ENCODE measurements at regions not wholly inside any gene's neighbourhood (a gene's known extent, or its start where the extent isn't known, plus 50 kb on each side); places are given as distances from the start of the nearest gene placed in this dataset.

DNA sequence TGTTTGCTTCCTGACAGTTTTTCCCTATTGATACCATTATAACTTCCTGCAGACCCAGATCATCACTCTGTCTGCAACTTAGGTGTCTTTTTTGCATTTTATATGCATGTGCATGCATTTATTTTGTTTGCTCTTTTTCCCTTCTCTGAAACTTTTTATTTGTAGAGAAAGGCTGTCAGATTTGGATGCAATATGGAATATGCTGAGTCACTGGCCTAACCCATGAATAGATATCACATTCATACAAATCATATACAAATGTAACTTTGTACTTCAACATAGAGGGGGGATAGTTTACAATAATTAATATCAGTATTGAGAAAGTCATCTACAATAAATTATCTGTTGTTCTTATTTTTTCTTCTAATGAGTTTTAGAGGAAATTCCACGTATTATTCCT, 1465.0 kb downstream of the EFNB2 start:
- in situ Hi-C loops (cut with MboI; ENCODE audit: low sequenced_read_pairs): no loop called here

DNA sequence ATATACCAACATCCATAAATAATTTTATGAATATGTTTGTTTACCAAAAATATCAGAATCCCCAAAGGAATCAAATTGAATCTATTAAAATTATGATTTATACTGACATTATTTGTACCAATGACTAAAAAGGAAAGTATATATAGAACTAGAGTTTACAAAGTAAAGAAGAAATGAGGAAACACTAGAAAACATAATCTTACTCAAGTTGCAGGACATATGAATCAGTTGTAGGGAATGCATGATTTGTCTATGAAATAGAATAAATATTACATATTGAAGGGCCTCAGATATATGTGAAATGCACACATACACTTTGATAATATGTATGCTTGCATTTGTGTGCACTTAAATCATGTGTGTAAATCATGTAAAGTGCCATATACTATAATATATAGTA, 1466.4 kb downstream of the EFNB2 start:
- in situ Hi-C loops (cut with MboI; ENCODE audit: low sequenced_read_pairs): no loop called here

DNA sequence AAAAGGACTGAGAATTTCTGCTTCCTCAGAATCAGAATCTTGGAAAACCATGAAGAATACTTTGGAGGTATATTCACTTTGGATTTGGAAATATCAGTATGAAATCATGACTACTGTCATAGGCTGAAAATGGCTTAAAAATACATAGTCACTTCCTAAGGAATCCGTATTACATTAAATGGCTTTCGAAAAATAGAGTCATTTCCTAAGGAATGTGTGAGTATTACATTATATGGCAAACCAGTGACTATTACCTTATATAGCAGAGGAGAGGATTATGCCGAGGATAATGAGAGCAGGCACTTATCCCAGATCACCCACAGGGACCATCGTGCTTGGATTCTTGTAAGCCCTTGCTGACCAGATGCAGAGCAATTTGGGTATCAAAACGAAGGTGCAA, 1471.8 kb downstream of the EFNB2 start:
- in situ Hi-C loops (cut with MboI; ENCODE audit: low sequenced_read_pairs): no loop called here

DNA sequence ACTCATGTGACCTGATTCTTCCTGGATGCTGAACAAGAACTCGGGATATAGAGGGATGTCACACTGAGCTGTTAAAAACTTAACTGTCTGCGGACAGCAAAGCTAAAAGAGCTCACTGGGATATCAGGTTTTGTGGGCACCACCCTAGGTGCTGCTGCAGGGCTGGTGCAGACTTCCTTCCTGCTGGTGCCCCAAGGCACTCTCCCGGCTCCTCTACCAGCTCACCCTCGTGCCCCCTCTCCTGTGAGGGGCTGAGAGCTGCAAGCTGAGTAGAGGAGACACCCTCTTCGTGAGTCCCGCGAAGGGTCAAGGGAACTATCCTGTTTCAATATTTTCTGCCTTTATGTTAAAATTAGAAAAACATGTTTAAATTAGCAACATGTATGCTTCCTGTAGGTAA, 1475.7 kb downstream of the EFNB2 start:
- in situ Hi-C loops (cut with MboI; ENCODE audit: low sequenced_read_pairs): no loop called here

DNA sequence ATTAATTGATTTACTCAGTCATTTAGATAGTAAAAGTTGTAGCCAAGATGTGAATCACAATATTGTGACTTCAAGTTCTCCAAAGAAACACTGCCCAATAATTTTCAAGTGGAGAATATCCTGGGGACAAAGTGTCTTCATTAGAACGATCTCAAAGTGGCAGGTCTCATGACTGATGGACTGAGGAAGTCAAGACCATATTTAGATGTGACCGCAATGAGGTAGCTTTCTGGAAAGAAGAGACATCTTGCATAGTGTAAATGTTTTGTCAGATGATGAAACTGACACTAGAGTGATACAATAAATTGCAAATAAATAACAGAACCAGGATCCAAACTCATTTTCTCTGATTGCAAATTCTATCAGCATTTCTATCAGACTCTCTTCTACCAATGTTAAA, 1476.9 kb downstream of the EFNB2 start:
- in situ Hi-C loops (cut with MboI; ENCODE audit: low sequenced_read_pairs): no loop called here

DNA sequence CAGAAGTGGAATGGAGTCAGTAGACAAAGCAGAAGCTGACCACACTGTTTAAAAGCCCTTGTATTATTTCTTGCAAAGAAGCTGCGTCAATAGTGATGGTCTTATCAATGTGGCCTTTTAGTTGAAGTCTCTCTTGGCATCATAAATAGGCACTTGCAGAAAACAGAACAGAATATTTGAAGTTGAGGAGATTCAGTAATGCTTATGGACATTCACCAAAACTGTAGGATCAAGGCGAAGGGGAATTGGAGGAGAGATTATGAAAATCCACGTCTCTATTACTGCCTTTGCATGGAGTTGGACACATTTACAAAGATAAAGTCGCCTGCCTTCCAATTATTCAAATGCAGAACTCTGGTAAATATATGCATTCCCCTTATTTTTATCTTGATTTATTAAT, 1482.8 kb downstream of the EFNB2 start:
- in situ Hi-C loops (cut with MboI; ENCODE audit: low sequenced_read_pairs): no loop called here

DNA sequence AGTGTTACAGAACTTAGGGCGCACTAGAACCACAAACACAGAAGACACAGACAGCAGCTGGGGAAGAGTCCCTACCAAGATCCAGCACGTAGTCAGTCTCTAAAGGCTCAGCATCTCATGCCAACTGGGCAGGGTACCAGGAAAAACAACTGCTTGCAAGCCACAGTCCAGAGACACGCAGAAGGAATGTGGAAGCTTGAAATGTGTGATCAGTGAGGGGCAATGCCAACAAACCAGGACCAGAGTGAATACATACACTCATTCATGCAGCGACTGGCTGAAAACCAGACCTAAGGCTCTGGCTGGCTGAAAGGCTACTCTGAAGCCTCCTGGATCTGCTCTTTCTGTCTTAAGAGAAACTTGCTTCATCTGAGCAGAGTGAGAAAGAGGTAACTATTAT, 1484.8 kb downstream of the EFNB2 start:
- in situ Hi-C loops (cut with MboI; ENCODE audit: low sequenced_read_pairs): no loop called here

DNA sequence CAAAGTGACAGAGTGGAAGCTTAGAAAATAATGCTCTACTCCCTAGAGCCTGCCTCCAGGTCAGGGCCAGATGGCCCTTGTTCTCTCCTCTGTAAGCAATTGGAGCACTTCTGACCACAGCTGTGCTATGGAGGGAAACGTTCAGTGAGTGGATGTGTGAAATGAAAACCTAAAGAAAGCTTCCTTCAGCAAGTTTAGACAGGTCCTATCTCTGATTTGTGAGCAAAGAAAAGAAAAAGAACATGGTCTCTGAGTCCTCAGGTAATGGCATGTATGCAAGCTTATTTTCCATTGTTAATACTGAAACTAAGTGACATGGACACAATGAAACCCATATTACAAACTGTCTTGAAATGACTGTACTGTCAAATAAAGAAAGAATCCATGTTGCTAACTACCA, 1486.8 kb downstream of the EFNB2 start:
- in situ Hi-C loops (cut with MboI; ENCODE audit: low sequenced_read_pairs): no loop called here

DNA sequence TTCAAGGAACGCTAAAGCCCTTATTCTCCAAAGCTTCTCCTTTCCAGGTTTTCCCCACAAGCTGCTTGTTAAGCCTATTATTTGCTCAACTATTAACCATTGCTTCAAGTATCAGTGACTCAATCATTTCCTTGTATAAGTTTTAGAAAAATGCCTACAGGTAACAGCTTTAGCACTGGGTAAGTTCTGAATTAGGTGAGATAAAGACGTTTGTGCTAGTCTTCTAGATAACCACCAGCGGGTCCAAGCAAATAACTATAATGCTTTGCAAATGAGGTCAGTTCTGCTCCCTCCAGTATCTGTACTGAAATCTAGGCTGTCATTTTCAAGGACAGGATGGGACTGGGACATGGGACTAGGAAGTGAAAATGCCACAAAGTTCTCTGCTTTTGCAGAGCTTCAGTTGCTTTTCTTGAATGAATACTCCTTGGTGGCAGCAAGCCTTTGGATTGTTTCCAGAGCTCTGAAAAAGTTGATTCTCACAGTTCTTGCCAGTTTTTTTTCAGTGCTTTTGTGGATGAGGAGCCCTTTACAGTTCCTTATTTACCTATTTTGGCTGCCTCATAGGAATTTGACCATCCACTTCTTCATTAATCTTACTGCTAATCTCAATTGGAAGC, 1487.7 kb downstream of the EFNB2 start:
- in situ Hi-C loops (cut with MboI; ENCODE audit: low sequenced_read_pairs): no loop called here

DNA sequence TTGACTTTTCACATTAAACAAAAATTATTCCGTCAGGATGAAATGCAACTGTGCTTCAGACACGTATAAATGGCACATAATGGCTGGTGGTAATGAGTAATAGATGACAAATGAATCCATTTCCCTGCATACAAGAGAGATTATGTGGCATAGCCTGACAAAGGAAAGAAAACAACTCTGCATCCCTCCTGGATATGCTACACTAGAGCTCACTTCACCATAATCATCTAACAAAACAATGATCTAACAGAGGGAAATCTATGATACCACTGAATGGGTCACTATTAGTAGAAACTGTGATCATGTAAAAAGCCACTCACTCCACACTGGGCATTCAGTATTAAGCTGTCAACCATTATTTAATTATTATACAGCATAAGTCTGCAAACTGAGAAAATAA, 1498.4 kb downstream of the EFNB2 start:
- in situ Hi-C loops (cut with MboI; ENCODE audit: low sequenced_read_pairs): no loop called here

DNA sequence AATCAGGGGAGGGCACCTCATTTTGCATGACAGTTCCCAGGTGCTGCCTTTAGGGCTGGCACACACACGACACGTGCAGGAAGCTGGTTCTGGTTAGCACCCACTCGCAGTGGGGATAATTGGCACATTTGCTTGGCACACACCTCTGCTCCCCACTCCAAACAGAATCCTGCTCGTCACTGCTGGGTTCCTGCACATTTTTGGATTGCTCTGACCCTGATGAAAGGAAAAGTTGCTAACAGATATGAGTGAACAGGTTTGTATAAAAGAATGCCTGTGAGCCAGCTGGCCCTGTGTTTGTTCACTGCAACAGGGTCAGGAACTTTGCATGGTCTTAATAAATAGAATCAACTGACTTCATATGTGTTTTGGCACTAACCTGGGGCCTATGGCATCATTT, 1500.4 kb downstream of the EFNB2 start:
- in situ Hi-C loops (cut with MboI; ENCODE audit: low sequenced_read_pairs): no loop called here

DNA sequence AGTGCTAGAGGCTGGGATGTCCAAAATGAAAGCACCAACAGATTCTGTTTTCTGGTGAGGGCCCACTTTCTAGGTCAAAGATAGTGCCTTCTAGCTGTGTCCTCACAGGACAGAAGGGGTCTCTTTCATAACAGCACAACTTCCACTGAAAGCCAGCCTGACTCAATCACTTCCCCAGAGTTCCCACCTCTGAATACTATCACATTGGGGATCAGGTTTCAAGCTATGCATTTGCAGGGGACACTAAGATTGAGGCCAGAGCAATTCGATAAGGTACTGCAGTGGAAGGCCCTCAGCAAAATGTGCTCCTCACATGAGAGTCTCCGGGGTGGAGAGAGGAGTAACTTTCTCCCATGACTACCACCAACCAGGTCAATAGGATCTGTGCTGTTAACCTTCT, 1501.5 kb downstream of the EFNB2 start:
- in situ Hi-C loops (cut with MboI; ENCODE audit: low sequenced_read_pairs): no loop called here

DNA sequence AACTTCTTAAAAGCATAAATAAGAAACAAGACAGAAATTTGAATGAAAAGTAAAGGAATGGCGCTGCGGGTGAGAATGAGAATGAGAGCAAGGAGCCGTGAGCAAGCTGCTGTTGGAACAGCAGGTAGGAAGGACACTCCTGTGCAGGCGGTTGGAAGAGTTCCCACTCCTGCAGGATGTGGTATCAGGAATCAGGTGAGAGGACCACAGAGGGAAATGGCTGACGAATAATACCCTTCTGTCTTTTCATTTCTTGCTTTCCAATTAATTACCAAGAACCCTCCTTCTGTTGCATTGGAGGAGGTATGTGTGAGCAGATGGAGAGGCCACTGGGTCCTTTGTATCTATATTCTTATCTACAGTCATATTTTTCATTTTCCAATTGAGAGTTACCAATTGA, 1504.2 kb downstream of the EFNB2 start:
- in situ Hi-C loops (cut with MboI; ENCODE audit: low sequenced_read_pairs): no loop called here

DNA sequence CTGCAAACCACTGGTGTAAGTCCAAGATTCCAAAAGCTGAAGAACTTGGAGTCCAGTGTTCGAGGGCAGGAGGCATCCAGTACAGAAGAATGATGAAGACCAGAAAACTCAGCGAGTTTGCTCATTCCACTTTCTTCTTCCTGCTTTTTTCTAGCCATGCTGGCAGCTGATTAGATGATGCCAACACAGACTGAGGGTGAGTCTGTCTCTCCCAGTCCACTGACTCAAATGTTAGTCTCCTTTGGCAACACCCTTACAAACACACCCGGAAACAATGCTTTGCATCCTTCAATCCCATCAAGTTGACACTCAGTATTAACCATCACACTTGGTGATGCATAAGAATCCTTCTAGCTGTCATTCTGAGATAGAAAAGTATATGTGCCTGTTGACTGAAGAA, 1504.6 kb downstream of the EFNB2 start:
- in situ Hi-C loops (cut with MboI; ENCODE audit: low sequenced_read_pairs): no loop called here

DNA sequence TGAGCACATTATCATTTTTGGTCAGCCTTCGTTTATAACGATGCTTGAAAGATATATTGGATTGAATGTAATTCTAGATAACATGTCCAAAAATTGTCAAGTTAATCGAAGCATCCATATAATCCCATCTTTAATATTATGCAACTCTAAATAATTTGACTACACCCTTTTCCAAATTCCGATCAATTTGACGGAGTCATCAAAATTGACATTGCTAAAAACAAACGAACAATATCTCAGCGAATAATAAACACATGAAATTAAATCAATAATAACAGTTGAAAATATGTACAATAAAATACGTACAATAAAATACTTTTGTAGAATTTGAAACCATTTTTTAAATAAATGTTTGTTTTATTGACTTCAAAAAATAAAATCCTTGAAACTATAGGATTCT, 1516.4 kb downstream of the EFNB2 start:
- in situ Hi-C loops (cut with MboI; ENCODE audit: low sequenced_read_pairs): no loop called here

DNA sequence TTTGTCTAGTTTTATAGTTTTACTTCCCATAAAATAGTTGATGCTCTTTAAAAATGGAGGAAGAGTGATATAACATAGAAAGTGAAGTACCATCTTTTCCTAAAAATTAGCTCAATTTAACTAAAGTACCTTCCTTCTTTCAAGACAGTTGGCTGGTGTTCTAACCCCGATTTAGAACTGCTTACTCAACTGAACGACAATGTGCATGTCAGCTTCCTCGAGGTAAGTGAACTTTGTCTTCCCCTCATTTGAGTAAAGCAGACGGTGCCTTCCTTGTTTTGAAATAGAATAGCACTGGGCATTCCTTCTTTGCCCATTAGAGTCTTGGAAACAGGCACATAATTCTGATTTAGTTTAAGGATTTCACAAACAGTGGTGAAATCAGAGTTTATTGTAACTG, 1519.2 kb downstream of the EFNB2 start:
- in situ Hi-C loops (cut with MboI; ENCODE audit: low sequenced_read_pairs): no loop called here

DNA sequence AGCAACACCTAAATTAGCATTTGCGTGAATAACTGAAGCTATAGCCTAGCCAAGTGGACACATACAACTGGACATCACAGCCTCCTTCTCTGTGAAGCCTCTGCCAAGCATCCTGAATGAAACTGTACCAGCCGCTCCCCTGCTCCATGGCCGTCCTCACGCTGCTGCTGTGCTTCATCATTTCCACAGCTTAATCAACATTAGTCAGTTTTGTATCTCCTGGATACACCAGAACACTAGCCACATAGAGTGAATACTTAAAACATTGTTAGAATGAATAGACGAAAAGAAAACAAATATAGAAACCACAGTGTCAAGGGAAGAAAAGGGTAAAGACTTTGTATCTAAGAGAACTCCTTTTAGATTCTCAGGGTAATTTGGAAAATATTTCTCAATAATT, 1526.9 kb downstream of the EFNB2 start:
- in situ Hi-C loops (cut with MboI; ENCODE audit: low sequenced_read_pairs): no loop called here

DNA sequence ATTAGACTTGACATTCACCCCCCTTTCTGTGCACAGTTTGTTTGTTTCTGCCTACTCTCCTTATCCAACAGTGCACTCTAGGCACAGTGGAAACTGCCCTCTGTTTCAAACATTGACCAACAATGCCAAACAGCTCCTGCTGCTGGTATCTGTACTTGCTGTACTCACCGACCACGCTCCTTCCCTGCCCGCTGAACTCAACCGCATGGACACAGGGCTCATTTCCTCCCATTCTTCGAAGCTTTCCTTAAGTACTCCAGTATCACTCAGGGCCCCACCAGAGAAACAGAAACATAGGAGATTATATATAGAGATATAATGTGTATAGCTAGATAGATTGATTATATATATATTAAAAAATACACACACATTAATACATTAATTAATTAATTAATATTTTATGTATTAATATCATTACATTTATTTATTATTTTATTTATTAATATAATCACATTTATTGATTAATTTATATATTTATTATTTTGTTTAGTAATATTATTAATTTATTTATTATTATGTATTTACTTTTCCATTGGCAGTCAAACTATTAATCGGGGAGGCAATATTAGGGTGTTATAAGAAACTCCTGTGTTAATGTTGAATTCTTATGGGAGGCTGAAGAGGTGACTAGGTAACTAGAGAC, 1528.2 kb downstream of the EFNB2 start:
- in situ Hi-C loops (cut with MboI; ENCODE audit: low sequenced_read_pairs): no loop called here

DNA sequence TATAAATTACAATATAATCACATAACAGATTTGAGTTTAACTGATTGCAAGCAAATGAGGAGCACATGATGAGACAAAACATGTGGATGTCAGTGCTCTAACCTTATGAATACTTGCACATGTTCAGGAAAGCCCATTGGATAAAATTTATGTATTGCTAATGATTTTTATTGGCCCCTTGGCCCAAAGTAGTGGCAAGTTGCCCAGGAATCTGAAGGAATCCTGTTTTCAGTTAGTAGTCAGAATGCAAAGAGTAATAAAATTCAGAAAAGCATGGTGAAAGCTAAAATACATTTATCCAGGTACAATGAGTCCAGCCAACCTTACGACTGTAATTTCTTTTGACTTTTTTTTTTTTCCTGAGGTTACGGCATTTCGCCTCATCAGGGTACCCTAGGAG, 1539.4 kb downstream of the EFNB2 start:
- in situ Hi-C loops (cut with MboI; ENCODE audit: low sequenced_read_pairs): no loop called here

DNA sequence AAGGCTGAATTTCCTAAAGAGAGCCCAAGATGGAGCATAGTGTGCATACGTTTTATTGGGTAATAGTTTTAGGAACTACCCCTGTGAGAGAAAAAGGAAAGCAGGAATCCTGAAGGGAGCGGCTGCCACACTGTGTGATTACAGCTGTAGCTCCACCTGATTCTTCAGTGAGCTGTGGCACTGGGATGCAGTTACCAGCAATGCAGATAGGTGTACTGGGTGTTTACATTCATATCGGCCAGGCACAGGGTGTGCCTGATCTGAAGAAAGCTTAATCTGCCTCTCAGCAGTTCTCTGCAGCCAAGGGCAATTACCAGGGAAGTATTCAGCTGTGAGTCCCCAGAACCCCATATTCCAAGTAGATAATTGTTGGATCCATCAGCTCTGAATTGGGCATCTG, 1541.8 kb downstream of the EFNB2 start:
- in situ Hi-C loops (cut with MboI; ENCODE audit: low sequenced_read_pairs): no loop called here

DNA sequence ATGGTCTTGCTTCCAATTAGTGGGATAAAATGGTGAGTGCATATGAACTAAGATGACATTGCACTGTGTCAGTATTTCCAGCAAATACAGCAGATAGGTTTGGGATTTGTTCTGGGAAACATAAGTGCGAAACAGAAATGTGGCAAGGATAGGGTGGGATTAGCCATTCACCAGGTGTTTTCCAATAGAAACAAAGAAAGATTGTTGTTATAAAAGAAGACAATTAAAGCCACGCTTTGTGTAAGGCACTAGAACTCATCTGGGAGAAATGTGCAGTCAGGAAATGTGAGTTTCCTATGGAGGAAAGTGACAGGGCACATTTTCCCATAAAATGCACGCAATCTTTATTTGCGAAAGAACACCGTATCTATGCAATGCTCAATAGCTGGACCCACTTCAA, 1547.8 kb downstream of the EFNB2 start:
- in situ Hi-C loops (cut with MboI; ENCODE audit: low sequenced_read_pairs): no loop called here

DNA sequence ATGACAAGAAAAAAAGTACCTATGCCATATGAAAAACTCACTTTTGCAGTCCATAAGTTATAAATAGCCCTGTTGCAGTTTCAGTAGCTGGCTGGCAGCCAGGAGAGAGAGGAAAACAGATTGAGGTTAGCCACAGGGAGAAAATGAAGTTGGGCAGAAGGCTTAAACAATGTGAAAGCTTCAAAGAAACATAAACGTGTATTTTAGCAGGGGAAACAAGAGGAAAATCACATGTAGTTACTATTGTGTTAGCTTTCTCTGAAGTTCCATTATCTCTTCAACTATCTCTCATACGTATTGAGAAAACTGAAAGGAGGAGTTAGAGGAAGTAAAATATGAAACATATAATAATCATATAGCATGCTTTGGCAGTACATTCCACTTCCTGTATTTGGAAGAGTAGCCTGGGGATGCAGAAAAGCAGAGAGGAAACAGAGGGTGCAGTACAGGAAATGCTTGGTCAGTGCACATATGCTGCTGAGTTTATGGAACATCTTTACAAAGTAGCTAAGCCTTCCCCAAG, 1551.1 kb downstream of the EFNB2 start:
- in situ Hi-C loops (cut with MboI; ENCODE audit: low sequenced_read_pairs): no loop called here

DNA sequence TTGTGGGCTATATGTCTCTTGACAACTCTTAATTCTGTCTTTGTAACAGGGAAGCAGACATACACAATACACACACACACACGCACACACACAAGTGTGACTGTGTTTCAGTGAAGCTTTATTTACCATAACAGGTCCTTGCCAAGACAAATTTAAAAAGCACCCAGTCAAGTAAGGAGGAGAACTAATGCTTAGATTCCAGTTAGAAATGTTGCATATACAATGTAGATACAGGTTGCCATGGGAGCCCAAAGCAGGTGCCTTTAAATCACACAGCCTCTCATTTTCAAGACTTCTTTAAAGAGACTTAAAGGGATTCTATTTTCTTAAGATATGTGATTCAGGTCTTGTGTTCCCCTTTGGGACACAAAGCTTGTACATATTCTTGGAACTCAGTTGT, 1551.9 kb downstream of the EFNB2 start:
- in situ Hi-C loops (cut with MboI; ENCODE audit: low sequenced_read_pairs): no loop called here

All from HL-60/S4 (cell line).